HG02970 (cell line): ENCODE measurements at regions not wholly inside any gene's neighbourhood (a gene's known extent, or its start where the extent isn't known, plus 50 kb on each side); places are given as distances from the start of the nearest gene placed in this dataset.

ENCODE experiments used
- ATAC-seq: cut with Tn5 transposase; IDR thresholded peaks from one replicate; pipeline ENCODE4 v1.9.1; 2021; ENCODE audit warnings: mild to moderate bottlenecking, moderate library complexity, moderate number of reproducible peaks; ENCODE audit not compliant: unreplicated experiment, low FRiP score

- no peak for ATAC-seq
These were observed 213.6 kb upstream of the ADARB2 start for GRCh38 chr10:1950803-1951495.

GRCh38 chr10:1947464-1948003 lies 210.2 kb upstream of the ADARB2 start:
- ATAC-seq: no peak

GRCh38 chr10:1944487-1944886 lies 207.2 kb upstream of the ADARB2 start:
- no peak for ATAC-seq

GRCh38 chr10:1942478-1942877 lies 205.2 kb upstream of the ADARB2 start:
- no peak for ATAC-seq

DNA sequence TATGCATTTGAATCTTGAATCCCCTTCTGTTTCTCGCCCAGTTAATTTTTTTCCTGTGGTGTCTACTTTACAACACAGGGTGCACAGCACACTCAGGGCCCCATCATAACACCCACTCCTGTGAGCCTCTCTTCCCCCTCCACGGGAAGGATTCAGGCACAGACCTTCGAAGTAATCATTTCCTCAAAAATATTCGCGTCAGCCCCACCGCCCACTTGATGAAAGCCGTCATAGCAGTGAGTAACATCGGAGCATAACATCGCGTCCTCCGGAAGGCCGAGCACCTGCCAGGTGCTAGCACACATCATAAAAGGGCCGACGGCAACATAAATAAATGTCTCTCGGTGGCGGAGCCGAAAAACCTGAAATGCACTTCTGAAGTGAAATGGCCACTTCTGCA lies 201.7 kb upstream of the ADARB2 start:
- no peak for ATAC-seq

DNA sequence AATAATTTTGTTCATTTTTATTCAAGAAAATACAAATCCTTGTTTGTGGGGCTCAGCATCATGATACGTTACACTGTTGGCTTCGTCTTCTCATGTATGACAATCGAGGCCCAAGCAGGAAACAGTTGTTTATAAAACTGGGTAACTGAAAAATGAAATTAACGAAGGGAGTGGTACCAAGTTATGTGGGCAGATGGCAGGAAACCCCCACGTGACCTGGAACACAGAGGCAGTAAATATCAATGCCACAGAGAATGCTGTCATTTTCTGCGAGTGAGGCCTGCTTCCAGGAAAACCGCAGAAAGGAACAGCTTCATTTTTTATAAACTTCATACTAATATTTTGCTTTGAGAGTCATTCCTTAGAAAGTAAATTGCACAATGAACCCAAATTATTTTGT lies 201.0 kb upstream of the ADARB2 start:
- ATAC-seq: no peak

DNA sequence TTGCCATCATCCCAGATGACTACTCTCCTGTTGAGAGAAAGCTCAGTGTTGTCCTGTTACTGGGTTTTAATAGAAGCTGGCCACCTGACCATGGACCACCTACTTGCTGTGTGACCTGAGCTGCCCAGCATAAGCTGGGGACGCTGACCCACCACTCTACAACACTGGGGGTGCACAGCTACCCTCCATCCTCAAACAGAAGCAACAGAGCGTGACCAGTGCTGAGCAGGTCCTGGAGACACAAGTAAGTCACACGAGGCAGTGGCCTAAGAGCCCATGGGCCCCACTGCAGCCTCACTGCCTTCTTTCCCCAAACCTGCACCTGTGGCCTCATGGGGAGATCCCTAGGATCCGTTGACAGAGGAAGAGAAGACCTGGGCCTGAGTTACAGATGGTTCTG lies 198.6 kb upstream of the ADARB2 start:
- ATAC-seq: no peak

DNA sequence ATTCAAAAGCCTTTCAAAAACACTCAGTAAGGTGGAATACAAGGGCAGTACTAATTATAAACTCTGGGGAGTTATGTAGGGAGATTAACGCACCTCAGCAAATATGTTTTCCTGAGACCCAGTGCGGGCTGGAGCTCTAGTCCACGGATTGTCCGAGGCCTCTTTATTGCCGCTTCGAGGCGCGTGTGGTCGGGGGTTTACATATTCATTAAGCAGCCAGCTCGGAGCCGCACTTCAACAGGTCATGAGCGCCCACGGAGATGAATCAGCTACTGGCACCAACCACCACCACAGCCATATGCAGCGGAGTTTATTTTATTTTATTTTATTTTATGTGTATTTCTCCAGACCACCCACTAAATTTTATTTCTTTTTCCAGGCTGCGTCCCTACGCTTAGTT lies 195.9 kb upstream of the ADARB2 start:
- no peak for ATAC-seq

- ATAC-seq: no peak
These were observed 195.4 kb upstream of the ADARB2 start for GRCh38 chr10:1932692-1933094.

GRCh38 chr10:1928606-1929005 lies 191.3 kb upstream of the ADARB2 start:
- ATAC-seq: no peak

- no peak for ATAC-seq
These were observed 186.7 kb upstream of the ADARB2 start for GRCh38 chr10:1923998-1924397.

DNA sequence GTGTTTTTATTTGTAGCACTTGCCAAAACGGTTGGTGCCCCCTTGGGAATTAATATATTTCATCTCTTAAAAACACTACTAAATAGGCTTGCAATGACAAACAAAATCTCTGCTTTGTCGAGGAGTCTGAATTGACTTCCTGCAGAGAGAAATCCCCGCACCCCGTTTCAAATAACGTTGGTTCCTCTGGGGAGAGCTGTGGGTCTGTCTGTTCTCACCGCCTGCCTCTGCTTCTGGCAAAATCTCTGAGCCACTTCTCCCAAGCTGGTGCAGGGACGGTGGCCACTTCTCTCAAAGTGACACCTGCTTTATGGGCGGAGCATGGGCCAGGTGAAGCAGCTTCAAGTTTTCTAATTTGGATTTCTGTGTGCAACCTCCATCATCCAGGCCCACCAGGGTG lies 186.3 kb upstream of the ADARB2 start:
- ATAC-seq: no peak

DNA sequence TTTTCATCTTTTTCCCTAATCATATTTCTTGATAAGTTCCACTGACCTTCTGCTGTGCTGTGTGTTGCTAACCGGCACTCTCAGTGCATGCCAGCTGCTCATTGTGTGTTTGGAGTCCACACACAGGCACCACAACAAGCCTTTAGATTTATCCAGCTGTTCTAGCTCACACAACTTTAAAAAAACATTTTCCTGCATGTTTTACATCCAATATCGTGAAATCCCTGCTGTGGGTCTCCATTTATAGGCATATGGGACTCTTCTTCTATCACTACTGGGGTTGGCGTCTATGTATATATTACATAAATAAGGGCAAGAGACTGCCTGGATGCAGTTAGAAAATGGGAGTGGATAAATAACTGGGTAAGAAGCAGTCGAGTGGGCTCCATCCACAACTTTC lies 183.6 kb upstream of the ADARB2 start:
- no peak for ATAC-seq

DNA sequence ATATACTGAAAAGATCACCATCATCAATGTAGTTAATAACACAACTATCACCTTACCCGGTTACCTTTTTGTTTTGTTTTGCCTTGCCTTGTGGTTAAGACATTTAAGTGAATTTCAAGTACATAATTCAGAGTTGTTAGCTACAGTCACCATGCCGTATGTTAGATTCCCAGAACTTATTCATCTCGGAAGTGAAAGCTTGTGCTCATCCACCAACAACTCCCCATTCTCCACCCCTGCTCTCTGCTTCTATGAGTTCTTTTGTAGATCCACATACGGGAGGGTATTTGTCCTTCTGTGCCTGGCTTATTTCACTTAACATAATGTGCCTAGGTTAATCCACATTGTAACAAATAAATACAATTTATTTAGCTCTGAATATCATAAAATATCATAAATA lies 182.8 kb upstream of the ADARB2 start:
- ATAC-seq: no peak

DNA sequence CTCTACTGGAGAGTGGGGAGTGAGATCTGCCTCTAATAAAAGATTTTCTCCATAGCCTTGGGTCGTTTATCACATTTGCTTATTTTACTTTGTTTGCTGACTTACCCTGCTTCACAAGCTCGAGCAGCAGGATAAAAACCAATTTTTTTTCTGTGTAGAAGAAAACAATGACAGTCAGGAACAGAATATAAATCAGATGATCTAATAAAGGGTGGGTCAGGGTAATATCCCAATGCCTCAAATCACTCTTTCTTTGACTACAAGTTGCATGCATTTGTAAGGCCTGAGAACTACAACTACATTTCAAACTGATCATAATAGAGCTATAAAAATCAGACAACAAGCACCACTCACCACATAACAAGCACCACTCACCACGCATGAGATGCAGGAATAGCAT lies 174.4 kb upstream of the ADARB2 start:
- ATAC-seq: no peak

DNA sequence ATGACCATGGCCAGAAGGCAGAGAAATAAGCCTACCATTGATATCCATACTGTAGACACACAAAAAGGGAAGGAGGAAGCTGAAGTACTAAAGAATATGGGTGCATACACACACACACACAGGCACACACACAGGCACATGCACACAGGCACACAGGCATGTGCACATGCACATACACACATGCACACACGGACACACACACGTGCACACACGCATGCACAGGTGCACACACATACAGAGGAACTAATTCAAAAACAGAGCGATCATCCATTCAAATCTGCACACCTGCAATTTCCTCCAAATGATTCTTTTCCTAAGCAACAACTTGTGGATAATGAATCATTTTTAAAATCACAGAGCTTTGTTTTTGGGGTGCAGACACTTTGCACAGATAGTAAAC lies 166.7 kb upstream of the ADARB2 start:
- no peak for ATAC-seq

DNA sequence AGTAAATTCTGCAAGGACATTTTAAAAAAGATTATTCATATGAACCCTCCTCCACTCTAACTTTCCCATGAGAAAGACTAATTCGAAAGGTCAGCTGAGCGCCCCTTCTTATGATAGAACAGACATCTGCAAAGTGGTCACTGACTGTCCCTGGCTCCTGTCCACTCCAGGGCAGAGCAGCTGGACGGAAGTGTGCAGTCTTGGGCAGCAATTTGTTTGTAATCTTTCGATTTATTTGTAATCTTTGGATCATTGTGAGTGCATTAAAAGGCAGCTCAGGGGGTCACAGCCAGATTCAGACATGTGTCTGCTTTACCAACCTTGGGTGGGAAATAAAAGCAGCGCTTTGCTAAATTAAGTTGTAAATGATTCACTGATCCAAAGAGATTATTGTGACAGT lies 158.8 kb upstream of the ADARB2 start:
- no peak for ATAC-seq

- no peak for ATAC-seq
These were observed 158.4 kb upstream of the ADARB2 start for GRCh38 chr10:1895691-1896090.

- no peak for ATAC-seq
These were observed 157.6 kb upstream of the ADARB2 start for GRCh38 chr10:1894912-1895311.

GRCh38 chr10:1893941-1894340 lies 156.6 kb upstream of the ADARB2 start:
- ATAC-seq: no peak

DNA sequence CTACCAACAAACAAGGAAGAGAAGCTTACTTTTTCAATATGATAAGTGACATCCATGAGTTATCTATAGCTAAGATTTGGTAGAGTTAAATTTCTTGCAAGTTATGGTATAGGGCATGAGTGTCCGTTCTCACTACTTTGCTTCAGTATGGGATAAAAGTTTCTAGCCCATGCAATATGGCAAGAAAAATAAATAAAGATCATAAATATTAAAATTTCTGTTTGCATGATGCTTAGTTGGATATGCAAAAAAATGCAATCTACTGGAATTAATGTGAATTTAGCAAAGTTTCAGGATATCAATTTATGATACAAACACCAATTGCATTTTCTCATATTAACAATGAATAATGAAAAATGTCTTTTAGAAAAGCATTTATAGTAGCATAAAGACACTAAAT lies 148.7 kb upstream of the ADARB2 start:
- no peak for ATAC-seq

DNA sequence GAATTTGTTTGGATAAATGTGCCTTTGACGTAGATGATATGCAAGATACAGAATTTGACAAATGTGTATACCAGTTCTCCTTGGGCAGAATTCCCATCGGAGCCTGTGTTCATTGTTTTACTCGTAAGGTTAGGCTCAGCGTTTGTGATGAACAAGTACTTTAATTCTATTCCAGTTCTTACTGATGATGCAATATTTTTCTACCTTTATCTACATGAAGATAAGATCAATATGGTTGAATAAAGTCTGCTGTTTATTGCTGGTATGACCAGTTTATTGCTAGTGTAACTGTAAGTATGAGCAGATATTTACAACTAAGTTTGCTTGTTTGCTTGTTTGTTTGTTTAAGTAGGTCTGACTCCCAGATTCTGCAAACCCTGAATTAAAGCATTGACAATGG lies 145.4 kb upstream of the ADARB2 start:
- ATAC-seq: no peak

GRCh38 chr10:1882180-1882579 lies 144.9 kb upstream of the ADARB2 start:
- ATAC-seq: no peak
